IMR-90 (cell line): ENCODE measurements at regions not wholly inside any gene's neighbourhood (a gene's known extent, or its start where the extent isn't known, plus 50 kb on each side); places are given as distances from the start of the nearest gene placed in this dataset.

Experiments
- ATAC-seq: fragments of 200-7000 bp; cut with Tn5 transposase; 2 replicates; pipeline ENCODE4 v1.9.1; 2020; ENCODE audit warnings: low read depth, mild to moderate bottlenecking, moderate library complexity
- BruUV-seq: library from RNA; stranded (reverse); fragments of 400-500 nt; replicated peaks from 2 replicates; lab custom pipeline; 2021; lab: Mats Ljungman, UMichigan
- CTCF ChIA-PET: fragments of 300-600 bp; formaldehyde crosslinking; extraction: SDS; loops from one replicate; lab custom pipeline; 2021; ENCODE audit warnings: antibody characterized with exemption; lab: Yijun Ruan, JAX
- POLR2A ChIA-PET: fragments of 300-600 bp; sonication (Branson Sonifier 250); formaldehyde crosslinking; loops from one replicate; lab custom pipeline; 2022; ENCODE audit warnings: antibody characterized with exemption; ENCODE audit not compliant: unreplicated experiment; lab: Charles Lee
- DNase-seq: peaks from one replicate; pipeline ENCODE4 v3.0.0; 2013
- H2AFZ ChIP-seq: replicated peaks from 2 replicates; pipeline ENCODE3; 2013; ENCODE audit warnings: low read length, mild to moderate bottlenecking; ENCODE audit not compliant: poor library complexity
- H2AK5ac ChIP-seq: 2 replicates; pipeline ENCODE4 v1.6.1; 2013; ENCODE audit warnings: low read depth, low read length, inconsistent platforms
- H2AK9ac ChIP-seq: replicated peaks from 2 replicates; pipeline ENCODE3; 2013; ENCODE audit warnings: mild to moderate bottlenecking, low read depth, low read length, moderate library complexity; ENCODE audit not compliant: poor library complexity
- H2BK120ac ChIP-seq: 2 replicates; pipeline ENCODE4 v1.6.1; 2013; ENCODE audit warnings: low read depth, low read length, inconsistent platforms
- H2BK15ac ChIP-seq: 3 replicates; pipeline ENCODE4 v1.6.1; 2013; ENCODE audit warnings: low read depth, low read length, inconsistent platforms
- H2BK20ac ChIP-seq: 2 replicates; pipeline ENCODE4 v1.6.1; 2013; ENCODE audit warnings: low read depth, mild to moderate bottlenecking, inconsistent platforms, low read length, moderate library complexity
- H2BK5ac ChIP-seq: 2 replicates; pipeline ENCODE4 v1.6.1; 2013; ENCODE audit warnings: mild to moderate bottlenecking, low read depth, low read length, inconsistent platforms; ENCODE audit not compliant: poor library complexity, severe bottlenecking
- H3K14ac ChIP-seq: replicated peaks from 2 replicates; pipeline ENCODE4 v1.6.1; 2013; ENCODE audit warnings: low read depth, low read length, inconsistent platforms
- H3K18ac ChIP-seq: 2 replicates; pipeline ENCODE4 v1.6.1; 2013; ENCODE audit warnings: low read depth, low read length, control low read depth
- H3K23ac ChIP-seq: 2 replicates; pipeline ENCODE4 v1.6.1; 2013; ENCODE audit warnings: low read depth, low read length, inconsistent platforms
- H3K27ac ChIP-seq: 2 replicates; pipeline ENCODE4 v1.5.1; 2013; ENCODE audit warnings: mild to moderate bottlenecking, control low read depth, low read length; ENCODE audit not compliant: insufficient read depth
- H3K27me3 ChIP-seq: 2 replicates; pipeline ENCODE4 v1.6.1; 2013; ENCODE audit warnings: low read length; ENCODE audit not compliant: control insufficient read depth, insufficient read depth
- H3K36me3 ChIP-seq: 2 replicates; pipeline ENCODE4 v1.6.1; 2013; ENCODE audit warnings: low read length, mixed read lengths; ENCODE audit not compliant: control insufficient read depth, insufficient read depth
- H3K4ac ChIP-seq: 2 replicates; pipeline ENCODE4 v1.6.1; 2013; ENCODE audit warnings: low read depth, low read length, inconsistent platforms
- H3K4me1 ChIP-seq: 2 replicates; pipeline ENCODE4 v1.6.1; 2013; ENCODE audit warnings: low read length, mixed read lengths; ENCODE audit not compliant: control insufficient read depth, insufficient read depth
- H3K4me2 ChIP-seq: 2 replicates; pipeline ENCODE4 v1.6.1; 2013; ENCODE audit warnings: low read depth, mild to moderate bottlenecking, control low read depth, low read length, moderate library complexity
- H3K4me3 ChIP-seq: 2 replicates; pipeline ENCODE4 v1.5.1; 2013; ENCODE audit warnings: low read depth, mild to moderate bottlenecking, control low read depth, low read length, moderate library complexity; ENCODE audit not compliant: insufficient read depth
- H3K56ac ChIP-seq: 2 replicates; pipeline ENCODE4 v1.6.1; 2013; ENCODE audit warnings: low read length, inconsistent platforms; ENCODE audit not compliant: insufficient read depth; ENCODE audit errors: extremely low read depth
- H3K79me1 ChIP-seq, 2 experiments: 2 replicates each; pipeline ENCODE4 v1.6.1; 2013; ENCODE audit warnings: low read length in 2 of 2, inconsistent platforms in 1 of 2, low read depth in 1 of 2
- H3K9ac ChIP-seq: 2 replicates; pipeline ENCODE4 v1.6.1; 2013; ENCODE audit warnings: low read depth, low read length, control low read depth
- H3K9me1 ChIP-seq: 2 replicates; pipeline ENCODE4 v1.6.1; 2013; ENCODE audit warnings: low read length, inconsistent platforms; ENCODE audit not compliant: insufficient read depth
- H3K9me3 ChIP-seq: 2 replicates; pipeline ENCODE4 v1.6.1; 2013; ENCODE audit warnings: low read length; ENCODE audit not compliant: control insufficient read depth, insufficient read depth
- H4K20me1 ChIP-seq: 2 replicates; pipeline ENCODE4 v1.6.1; 2013; ENCODE audit warnings: low read length, inconsistent platforms; ENCODE audit not compliant: insufficient read depth
- H4K5ac ChIP-seq: 2 replicates; pipeline ENCODE4 v1.6.1; 2013; ENCODE audit warnings: mild to moderate bottlenecking, low read depth, low read length, control low read depth
- H4K8ac ChIP-seq, 2 experiments: 2 replicates each; pipeline ENCODE4 v1.6.1; 2013; ENCODE audit warnings: low read depth in 2 of 2, low read length in 2 of 2, control low read depth in 1 of 2, inconsistent platforms in 1 of 2
- H4K91ac ChIP-seq: 2 replicates; pipeline ENCODE4 v1.6.1; 2013; ENCODE audit warnings: low read depth, low read length, inconsistent platforms; ENCODE audit not compliant: insufficient read depth
- CEBPB ChIP-seq: IDR thresholded peaks from 2 replicates; pipeline ENCODE4 v1.6.1; 2012; ENCODE audit warnings: low read depth, low read length, improper control_type of control experiment
- dilution Hi-C: fragments of 300-500 bp; cut with HindIII; formaldehyde crosslinking; loops from one replicate; pipeline ENCODE4 v1.14.3; 2018; ENCODE audit warnings: low sequenced_read_pairs; ENCODE audit not compliant: unreplicated experiment
- in situ Hi-C: fragments of 300-500 bp; cut with MboI; formaldehyde crosslinking; loops from 3 replicates; pipeline ENCODE4 v1.14.3; 2019; ENCODE audit warnings: low sequenced_read_pairs, inconsistent platforms, mixed read lengths
- intact Hi-C: fragments of 100-400 bp; cut with micrococcal nuclease; formaldehyde crosslinking; loops from 2 replicates; pipeline ENCODE4 v1.10.0; 2022
- TF ChIP-seq, protein P1 (sequence below): fragments of 150-350 bp; IDR thresholded peaks from 2 replicates; pipeline ENCODE4 v1.6.1; 2016; ENCODE audit warnings: low read depth, mild to moderate bottlenecking, low read length, moderate library complexity, borderline replicate concordance

DNA sequence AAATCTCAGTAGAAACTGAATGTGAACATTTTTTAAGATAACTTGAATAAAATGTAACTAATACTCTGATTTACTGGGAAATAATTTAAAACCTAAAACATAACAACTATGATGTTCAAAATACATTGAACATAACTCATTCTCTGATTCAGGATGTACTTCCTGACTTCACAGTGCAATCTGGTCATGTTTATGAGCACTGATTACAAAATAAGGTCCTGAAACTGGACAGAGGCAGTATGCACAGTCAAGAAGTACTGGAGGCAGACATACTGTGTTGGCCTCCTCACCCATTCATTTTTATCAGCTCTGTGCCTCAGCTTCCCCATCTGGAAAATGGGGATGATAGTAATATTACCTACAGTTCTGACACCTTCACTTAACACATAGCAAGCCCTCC lies 651.3 kb downstream of the PTPRC start:
- no peak overlapping the region for H3K14ac ChIP-seq
- H2AK9ac ChIP-seq = no peak overlapping the region
- no peaks in the 10 kb centered on the region for H3K36me3 ChIP-seq
- H4K5ac ChIP-seq = no peak overlapping the region
- H3K9me1 ChIP-seq = no peaks in the 10 kb centered on the region
- no peak overlapping the region for H3K4me3 ChIP-seq
- no peaks in the 10 kb centered on the region for H3K79me1 ChIP-seq
- no peaks in the 10 kb centered on the region for H4K20me1 ChIP-seq
- 0 out of 2 replicates have a peak, but pooled peaks have one; percentile 8 for TF ChIP-seq CEBPB
- TF ChIP-seq, protein P1, sequence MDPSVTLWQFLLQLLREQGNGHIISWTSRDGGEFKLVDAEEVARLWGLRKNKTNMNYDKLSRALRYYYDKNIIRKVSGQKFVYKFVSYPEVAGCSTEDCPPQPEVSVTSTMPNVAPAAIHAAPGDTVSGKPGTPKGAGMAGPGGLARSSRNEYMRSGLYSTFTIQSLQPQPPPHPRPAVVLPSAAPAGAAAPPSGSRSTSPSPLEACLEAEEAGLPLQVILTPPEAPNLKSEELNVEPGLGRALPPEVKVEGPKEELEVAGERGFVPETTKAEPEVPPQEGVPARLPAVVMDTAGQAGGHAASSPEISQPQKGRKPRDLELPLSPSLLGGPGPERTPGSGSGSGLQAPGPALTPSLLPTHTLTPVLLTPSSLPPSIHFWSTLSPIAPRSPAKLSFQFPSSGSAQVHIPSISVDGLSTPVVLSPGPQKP = no peak
- dilution Hi-C loops = no loop called here
- intact Hi-C loops = no loop called here
- H2BK120ac ChIP-seq = no peak overlapping the region
- no peak overlapping the region for H3K18ac ChIP-seq
- H2BK5ac ChIP-seq = no peak overlapping the region
- no peak overlapping the region for H3K23ac ChIP-seq
- H2BK20ac ChIP-seq = no peak overlapping the region
- no peak overlapping the region for H2AFZ ChIP-seq
- no peaks in the 10 kb centered on the region for H3K4me1 ChIP-seq
- no TSS peak for BruUV-seq
- H2AK5ac ChIP-seq = no peak overlapping the region
- no peak overlapping the region for H3K9ac ChIP-seq
- no peak overlapping the region for H4K91ac ChIP-seq
- no peak overlapping the region for H2BK15ac ChIP-seq
- in situ Hi-C loops = no loop called here
- H3K27ac ChIP-seq = no peak overlapping the region
- H4K8ac ChIP-seq = no peak overlapping the region
- H3K4ac ChIP-seq = no peak overlapping the region
- no peak overlapping the region for H3K56ac ChIP-seq
- DNase-seq = peak; percentile 55
- no peak overlapping the region for H3K4me2 ChIP-seq
- no peaks in the 10 kb centered on the region for H3K9me3 ChIP-seq
- peak; percentile 49 for ATAC-seq
- CTCF ChIA-PET = no interaction called here
- POLR2A ChIA-PET = no interaction called here
- no peaks in the 10 kb centered on the region for H3K27me3 ChIP-seq
